Nephron (organoid): ENCODE measurements at regions not wholly inside any gene's neighbourhood (a gene's known extent, or its start where the extent isn't known, plus 50 kb on each side); places are given as distances from the start of the nearest gene placed in this dataset.

Experiments used
- H3K27ac Mint-ChIP-seq, 3 experiments: 2 replicates each; pipeline ENCODE4 v1.8.0; 2020; ENCODE audit warnings: mixed read lengths in 3 of 3, mild to moderate bottlenecking in 2 of 3, moderate library complexity in 1 of 3
- H3K27me3 Mint-ChIP-seq: 2 replicates; pipeline ENCODE4 v1.8.0; 2021; ENCODE audit warnings: low read depth, mild to moderate bottlenecking, moderate library complexity, mixed read lengths
- H3K36me3 Mint-ChIP-seq: 2 replicates; pipeline ENCODE4 v1.8.0; 2020; ENCODE audit warnings: low read depth, mixed read lengths
- H3K4me1 Mint-ChIP-seq: 2 replicates; pipeline ENCODE4 v1.8.0; 2020; ENCODE audit warnings: mixed read lengths
- H3K4me3 Mint-ChIP-seq, 3 experiments: 2 replicates each; pipeline ENCODE4 v1.8.0; 2020; ENCODE audit warnings: mild to moderate bottlenecking in 3 of 3, mixed read lengths in 3 of 3, moderate library complexity in 2 of 3
- H3K9me3 Mint-ChIP-seq: 2 replicates; pipeline ENCODE4 v1.8.0; 2020; ENCODE audit warnings: mixed read lengths
- TF ChIP-seq, protein P1 (sequence below), 3 experiments: fragments of 200-600 bp; sonication (generic); IDR thresholded peaks; one replicate each; pipeline ENCODE4 v1.5.0; 2021; ENCODE audit warnings: antibody characterized with exemption in 3 of 3; ENCODE audit not compliant: unreplicated experiment in 3 of 3

DNA sequence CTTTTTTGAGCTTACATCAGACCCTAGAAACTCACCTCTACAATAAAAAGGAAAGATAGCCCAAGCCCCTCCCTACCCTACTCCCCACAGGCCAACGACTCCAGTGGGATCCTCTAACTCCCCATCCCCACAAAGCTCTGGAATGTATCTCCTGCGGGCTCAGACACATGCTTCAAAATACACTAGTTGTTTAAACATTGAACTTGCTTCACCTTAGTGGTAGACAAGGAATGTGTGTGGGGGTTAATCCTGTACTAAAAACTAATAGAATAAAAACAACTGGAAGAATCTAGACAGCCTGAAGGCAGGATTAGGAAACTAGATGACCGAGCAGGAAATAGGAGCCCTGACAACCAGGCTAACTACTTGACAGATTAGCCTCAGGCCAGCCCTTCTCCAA lies 211.5 kb downstream of the SUCLG1 start:
- Mint-ChIP-seq H3K4me3 (no peak overlapping the region), H3K27ac (peak overlapping the region in 1 of 3 experiments; percentile 4), H3K27me3 (peaks cover 4% of the 10 kb centered on the region), H3K4me1 (peaks cover 11% of the 10 kb centered on the region), H3K36me3 (no peaks in the 10 kb centered on the region), H3K9me3 (no peaks in the 10 kb centered on the region)
- TF ChIP-seq, protein P1, sequence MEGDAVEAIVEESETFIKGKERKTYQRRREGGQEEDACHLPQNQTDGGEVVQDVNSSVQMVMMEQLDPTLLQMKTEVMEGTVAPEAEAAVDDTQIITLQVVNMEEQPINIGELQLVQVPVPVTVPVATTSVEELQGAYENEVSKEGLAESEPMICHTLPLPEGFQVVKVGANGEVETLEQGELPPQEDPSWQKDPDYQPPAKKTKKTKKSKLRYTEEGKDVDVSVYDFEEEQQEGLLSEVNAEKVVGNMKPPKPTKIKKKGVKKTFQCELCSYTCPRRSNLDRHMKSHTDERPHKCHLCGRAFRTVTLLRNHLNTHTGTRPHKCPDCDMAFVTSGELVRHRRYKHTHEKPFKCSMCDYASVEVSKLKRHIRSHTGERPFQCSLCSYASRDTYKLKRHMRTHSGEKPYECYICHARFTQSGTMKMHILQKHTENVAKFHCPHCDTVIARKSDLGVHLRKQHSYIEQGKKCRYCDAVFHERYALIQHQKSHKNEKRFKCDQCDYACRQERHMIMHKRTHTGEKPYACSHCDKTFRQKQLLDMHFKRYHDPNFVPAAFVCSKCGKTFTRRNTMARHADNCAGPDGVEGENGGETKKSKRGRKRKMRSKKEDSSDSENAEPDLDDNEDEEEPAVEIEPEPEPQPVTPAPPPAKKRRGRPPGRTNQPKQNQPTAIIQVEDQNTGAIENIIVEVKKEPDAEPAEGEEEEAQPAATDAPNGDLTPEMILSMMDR (IDR thresholded peaks at IDR 0.05; ENCODE audit: unreplicated experiment in 3 of 3) = no peak

DNA sequence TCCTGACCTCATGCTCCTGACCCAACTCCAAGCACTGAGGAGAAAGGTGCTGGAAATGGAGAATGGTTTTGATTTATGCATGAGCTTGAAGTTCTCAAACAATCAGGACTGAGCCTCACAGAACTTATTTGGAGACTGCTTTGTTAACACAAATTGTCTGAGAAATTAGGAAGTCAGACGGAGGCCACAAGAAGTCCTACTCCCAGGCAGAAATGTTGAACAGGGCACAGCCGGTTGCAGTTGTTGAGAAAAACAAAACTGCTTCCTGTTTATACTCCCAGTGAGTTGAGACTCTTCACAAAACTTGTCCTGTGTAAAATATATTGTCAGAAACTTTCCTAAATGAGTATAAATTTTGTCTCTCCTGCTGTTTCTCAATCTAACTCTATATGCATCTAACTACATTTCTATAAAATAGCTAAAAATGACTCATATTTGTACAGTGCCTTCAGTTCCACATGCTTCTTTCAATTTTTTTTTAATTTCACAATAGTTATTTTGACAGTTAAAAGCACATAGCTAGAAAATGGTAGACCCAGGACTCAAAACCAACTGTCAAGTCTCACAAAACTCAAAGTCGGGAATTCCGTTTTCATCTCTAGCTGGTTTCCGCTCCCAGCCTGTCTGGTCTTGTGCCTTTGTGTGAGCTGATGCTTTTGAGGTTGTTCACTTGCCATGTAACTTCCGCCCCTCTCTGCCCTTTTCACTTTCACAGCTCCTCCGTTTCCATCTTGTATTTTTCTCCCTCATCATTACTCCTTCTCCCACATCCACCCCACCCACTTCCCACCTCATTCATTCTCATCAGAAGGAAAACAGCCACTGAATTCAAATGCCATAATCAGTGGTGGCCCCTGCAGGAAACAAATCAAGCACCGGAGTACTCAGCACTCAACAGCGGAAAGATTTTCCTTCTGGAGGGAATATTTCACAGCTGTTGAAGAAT lies 215.0 kb downstream of the SUCLG1 start:
- H3K4me1 Mint-ChIP-seq = peaks cover 11% of the 10 kb centered on the region
- no peak overlapping the region for H3K4me3 Mint-ChIP-seq
- H3K27ac Mint-ChIP-seq = peak overlapping the region in 1 of 3 experiments; percentile 11
- no peaks in the 10 kb centered on the region for H3K36me3 Mint-ChIP-seq
- TF ChIP-seq, protein P1 (IDR thresholded peaks at IDR 0.05; ENCODE audit: unreplicated experiment in 3 of 3) = no peak
- H3K27me3 Mint-ChIP-seq = peaks cover 4% of the 10 kb centered on the region
- H3K9me3 Mint-ChIP-seq = no peaks in the 10 kb centered on the region

DNA sequence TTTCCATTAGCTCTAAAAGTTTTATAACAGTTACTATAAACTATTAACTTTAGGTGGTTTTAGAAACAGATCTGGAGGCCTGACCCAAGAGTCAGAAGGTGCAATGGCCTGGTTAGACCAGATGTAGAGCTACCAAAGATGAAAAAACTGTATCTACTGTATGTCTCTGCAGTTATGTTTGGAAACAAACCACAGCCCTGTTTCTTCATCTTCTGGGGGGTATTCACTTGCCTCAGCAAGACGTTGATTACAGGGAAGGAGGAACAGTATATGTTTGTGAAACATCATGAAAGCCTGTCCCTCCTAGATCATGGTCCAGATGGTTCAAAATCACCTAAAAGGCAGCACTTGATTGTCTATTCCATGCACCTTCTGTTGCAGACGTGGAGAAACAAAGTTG lies 220.2 kb downstream of the SUCLG1 start:
- no peaks in the 10 kb centered on the region for H3K9me3 Mint-ChIP-seq
- peaks cover 4% of the 10 kb centered on the region for H3K4me1 Mint-ChIP-seq
- no peaks in the 10 kb centered on the region for H3K36me3 Mint-ChIP-seq
- H3K27ac Mint-ChIP-seq = no peak overlapping the region
- H3K4me3 Mint-ChIP-seq = no peak overlapping the region
- TF ChIP-seq, protein P1 (IDR thresholded peaks at IDR 0.05; ENCODE audit: unreplicated experiment in 3 of 3) = no peak
- H3K27me3 Mint-ChIP-seq = no peaks in the 10 kb centered on the region

DNA sequence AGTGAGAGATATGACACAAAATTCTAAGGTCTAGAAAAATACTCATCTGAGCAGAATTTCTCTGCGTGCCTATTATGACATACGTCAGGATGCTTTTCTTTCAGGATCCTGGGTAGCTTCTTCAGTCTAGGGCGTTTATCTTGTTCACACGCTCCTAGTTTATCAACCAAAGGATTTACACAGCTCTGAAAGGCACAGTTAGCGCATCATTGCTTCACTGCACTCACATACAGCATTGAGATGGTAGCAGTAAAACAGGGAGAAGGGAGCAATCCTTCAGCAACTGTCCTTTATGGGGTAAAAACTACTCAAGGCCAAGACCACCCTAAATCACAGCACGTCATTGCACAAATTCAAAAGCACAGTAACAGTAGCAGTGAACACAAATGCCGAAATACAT lies 222.8 kb downstream of the SUCLG1 start:
- Mint-ChIP-seq H3K4me3 (no peak overlapping the region), H3K36me3 (no peaks in the 10 kb centered on the region), H3K27me3 (no peaks in the 10 kb centered on the region), H3K27ac (no peak overlapping the region), H3K4me1 (peaks cover 4% of the 10 kb centered on the region), H3K9me3 (no peaks in the 10 kb centered on the region)
- TF ChIP-seq, protein P1 (IDR thresholded peaks at IDR 0.05; ENCODE audit: unreplicated experiment in 3 of 3) = no peak

DNA sequence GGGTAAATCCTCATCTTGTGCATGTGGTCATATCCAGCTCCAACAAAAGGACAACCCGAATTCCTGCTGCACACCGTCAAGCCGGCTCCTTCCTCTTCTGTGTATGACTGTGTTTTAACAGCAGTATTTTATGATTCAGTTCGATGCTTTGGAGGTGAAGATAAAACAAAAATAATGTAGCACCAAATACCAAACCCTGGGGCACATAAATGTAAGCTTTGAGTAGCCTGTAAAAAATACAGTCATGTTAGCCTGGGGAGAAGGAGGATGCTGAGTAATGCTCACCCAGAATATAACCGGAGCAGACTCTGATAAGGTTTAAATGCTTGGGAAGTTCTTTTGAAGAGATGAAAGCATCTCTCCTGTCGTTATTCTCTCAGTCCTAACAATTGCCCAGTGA lies 225.0 kb downstream of the SUCLG1 start:
- TF ChIP-seq, protein P1 (IDR thresholded peaks at IDR 0.05; ENCODE audit: unreplicated experiment in 3 of 3) = no peak
- no peak overlapping the region for H3K4me3 Mint-ChIP-seq
- H3K36me3 Mint-ChIP-seq = no peaks in the 10 kb centered on the region
- H3K27me3 Mint-ChIP-seq = no peaks in the 10 kb centered on the region
- H3K9me3 Mint-ChIP-seq = peaks cover 3% of the 10 kb centered on the region
- H3K27ac Mint-ChIP-seq = no peak overlapping the region
- H3K4me1 Mint-ChIP-seq = peaks cover 4% of the 10 kb centered on the region

DNA sequence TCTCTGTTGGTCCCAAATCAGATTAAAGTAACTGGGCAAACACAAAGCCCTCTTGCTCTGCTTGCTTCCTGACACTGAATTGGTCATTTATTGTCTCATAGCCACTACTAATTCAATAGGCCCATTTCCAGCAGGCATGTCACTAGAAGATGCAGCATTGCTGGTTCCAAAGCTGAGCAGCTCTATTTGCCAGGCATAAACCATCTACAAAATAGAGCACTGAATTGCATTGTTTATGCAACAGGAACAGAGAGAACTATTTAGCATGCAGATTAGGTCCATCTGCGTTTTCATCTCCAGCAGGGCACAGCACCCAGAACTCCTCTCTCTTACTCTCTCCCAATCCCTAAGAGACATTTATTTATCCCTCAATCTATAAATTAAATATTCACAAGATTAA lies 227.6 kb downstream of the SUCLG1 start:
- Mint-ChIP-seq H3K36me3 (no peaks in the 10 kb centered on the region), H3K9me3 (peaks cover 15% of the 10 kb centered on the region), H3K4me1 (peaks cover 4% of the 10 kb centered on the region), H3K27ac (no peak overlapping the region), H3K27me3 (no peaks in the 10 kb centered on the region), H3K4me3 (no peak overlapping the region)
- TF ChIP-seq, protein P1 (IDR thresholded peaks at IDR 0.05; ENCODE audit: unreplicated experiment in 3 of 3) = no peak
